Fibroblast of pulmonary artery (primary cell): ENCODE measurements at regions not wholly inside any gene's neighbourhood (a gene's known extent, or its start where the extent isn't known, plus 50 kb on each side); places are given as distances from the start of the nearest gene placed in this dataset.

Experiments
- DNase-seq: peaks from one replicate; pipeline ENCODE4 v3.0.0-alpha.2; 2010; ENCODE audit warnings: low read depth
- H3K4me3 ChIP-seq: replicated peaks from 2 replicates; pipeline ENCODE4 v1.5.1; 2011; ENCODE audit warnings: low read depth, mild to moderate bottlenecking, control low read depth, low read length, moderate library complexity
- TF ChIP-seq, protein P1 (sequence below): IDR thresholded peaks from 2 replicates; pipeline ENCODE4 v1.5.1; 2011; ENCODE audit warnings: mild to moderate bottlenecking, control low read depth, low read length, inconsistent platforms; ENCODE audit errors: missing control alignments

DNA sequence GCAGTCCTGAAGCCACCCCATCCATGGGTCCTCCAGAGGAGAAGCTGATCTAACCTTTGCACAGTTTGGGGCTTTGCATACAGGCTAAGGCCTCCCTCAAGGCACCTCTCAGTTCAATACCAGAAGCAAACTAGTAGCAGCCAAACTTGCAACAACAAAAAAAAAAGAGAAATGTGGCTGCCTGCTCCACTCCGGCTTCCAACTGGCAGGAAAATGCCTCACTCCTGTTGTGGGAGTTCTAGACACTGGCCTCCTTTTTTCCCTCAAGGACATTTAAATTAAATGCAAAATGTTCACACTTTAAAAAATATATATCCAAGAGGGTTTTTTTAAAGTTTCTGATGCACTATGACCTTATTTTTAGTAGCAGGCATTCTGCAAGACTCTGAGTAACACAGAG is 216.0 kb upstream of the TPM1 start:
- no peak overlapping the region for H3K4me3 ChIP-seq
- DNase-seq = no peak
- TF ChIP-seq, protein P1, sequence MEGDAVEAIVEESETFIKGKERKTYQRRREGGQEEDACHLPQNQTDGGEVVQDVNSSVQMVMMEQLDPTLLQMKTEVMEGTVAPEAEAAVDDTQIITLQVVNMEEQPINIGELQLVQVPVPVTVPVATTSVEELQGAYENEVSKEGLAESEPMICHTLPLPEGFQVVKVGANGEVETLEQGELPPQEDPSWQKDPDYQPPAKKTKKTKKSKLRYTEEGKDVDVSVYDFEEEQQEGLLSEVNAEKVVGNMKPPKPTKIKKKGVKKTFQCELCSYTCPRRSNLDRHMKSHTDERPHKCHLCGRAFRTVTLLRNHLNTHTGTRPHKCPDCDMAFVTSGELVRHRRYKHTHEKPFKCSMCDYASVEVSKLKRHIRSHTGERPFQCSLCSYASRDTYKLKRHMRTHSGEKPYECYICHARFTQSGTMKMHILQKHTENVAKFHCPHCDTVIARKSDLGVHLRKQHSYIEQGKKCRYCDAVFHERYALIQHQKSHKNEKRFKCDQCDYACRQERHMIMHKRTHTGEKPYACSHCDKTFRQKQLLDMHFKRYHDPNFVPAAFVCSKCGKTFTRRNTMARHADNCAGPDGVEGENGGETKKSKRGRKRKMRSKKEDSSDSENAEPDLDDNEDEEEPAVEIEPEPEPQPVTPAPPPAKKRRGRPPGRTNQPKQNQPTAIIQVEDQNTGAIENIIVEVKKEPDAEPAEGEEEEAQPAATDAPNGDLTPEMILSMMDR = no peak

DNA sequence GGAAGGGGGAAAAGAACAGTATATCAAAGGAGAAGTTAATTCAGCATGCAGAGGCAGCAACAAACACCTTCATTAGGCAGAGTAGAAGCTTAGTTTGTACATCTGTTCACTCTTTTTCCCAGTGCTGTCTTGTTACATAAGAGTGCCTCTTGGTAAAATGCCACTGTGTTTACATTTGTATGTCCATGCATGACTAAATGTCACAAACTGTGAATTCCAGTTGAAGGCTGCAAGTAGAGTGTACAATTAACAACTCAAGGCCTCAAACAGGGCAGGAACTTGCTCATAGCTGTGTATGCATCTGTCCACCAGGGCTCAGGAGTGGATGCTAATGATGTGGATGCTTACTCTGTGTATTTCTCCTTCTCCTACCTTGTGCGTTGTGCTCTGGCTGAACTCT is 214.2 kb upstream of the TPM1 start:
- TF ChIP-seq, protein P1 = no peak
- H3K4me3 ChIP-seq = no peak overlapping the region
- DNase-seq = no peak

DNA sequence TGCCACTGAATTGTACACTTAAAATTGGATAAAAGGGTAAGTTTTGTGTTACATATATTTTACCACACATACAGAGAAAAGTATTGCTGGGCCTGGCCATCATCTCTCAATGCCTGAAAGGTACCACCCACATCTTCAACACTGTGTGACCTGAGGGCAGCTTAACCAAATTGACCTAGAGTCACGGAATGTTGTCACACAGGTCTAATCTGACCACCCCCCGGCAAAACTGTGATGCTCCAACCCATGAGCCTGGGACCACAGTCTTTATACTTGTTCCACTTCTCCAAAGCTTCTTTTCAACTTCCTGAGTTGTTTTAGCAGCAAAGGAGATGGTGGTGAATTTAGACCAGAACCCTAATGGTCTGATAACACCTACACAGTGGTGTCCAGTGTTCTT is 210.3 kb upstream of the TPM1 start:
- DNase-seq = no peak
- H3K4me3 ChIP-seq = no peak overlapping the region
- TF ChIP-seq, protein P1 = no peak

DNA sequence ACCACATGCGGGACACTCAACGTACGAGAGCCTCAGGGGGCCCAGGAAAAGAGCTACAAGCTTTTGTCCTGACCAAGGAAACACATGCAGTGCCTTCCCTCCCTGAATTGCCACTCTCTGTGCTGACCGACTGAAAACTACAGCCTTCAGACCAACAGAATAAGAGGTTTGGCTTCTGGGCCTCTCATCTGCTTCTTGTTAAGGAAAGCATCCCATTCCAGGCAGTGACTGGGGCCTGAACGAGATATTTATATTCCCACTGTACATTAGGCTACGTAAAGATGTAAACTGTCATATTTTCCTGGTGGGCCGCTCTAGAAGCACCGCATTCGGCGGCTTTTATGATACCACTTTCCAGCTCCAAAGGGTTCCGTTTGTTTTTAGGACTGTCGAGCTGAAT is 208.9 kb upstream of the TPM1 start:
- no peak for DNase-seq
- H3K4me3 ChIP-seq = no peak overlapping the region
- TF ChIP-seq, protein P1 = no peak

DNA sequence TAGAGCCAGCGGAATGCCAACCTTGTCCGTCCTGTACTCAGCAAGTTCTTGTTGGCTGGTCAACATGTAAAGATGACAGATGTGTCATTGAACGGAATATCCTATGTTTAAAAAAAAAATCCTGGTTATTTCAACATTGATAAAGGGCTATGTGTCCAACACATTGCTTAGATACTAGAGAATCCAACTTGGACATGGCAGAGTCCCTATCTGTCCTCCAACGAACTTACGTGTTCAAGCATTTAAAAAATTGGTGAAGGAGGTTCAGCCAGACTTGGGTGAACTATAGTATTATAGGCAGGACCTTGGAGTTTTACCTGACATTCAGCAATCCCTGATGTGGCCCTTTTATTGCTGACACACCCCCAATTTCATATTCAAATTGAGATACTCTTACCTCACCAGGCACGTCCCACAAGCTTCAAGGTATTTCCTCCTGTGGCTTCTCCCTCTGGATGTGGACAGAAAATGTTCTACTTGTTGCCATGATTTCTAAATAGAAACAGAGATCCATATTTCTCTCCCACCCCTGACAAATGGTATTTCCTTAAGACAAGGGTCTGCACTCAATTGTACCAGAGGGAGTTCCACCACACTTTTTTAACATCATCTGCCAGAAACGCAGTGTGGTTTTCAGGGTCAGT is 207.7 kb upstream of the TPM1 start:
- TF ChIP-seq, protein P1 = no peak
- H3K4me3 ChIP-seq = no peak overlapping the region
- no peak for DNase-seq

DNA sequence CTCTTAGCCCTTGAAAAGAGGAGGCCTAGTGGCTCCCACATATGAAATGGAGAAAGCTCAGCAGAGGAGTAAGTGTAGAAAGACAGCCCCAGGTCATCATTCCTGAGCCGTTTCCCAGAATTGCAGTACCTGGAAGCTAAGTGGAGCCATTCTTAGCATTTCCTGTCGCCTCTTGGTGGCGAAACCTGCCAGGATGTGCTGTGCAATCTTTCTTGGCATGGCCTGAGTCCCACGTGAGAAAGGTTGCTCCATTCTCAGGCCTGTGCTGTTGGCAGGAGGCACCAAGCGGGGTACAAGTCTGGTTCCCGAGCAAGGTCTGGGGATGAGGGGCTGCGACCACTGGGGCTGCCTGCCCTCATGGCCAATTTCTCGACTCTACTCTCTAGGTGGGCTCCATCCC is 207.2 kb upstream of the TPM1 start:
- H3K4me3 ChIP-seq = no peak overlapping the region
- TF ChIP-seq, protein P1 = no peak

DNA sequence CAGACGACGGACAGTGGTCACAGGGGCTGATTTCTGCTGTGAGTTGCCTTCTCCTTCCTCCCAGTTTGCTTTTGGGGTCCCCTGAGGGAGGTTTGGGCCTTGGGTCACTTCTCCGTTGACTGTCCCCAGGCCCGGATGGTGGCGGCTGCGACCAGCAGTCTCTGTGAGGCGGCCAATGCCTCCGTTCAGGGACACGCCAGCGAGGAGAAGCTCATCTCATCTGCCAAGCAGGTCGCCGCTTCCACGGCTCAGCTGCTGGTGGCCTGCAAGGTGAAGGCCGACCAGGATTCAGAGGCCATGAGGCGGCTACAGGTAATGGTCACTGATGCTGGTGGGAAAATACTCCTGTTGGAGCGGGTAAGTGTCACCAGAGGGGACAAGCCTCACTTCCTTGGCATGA is 206.8 kb upstream of the TPM1 start:
- DNase-seq = no peak
- H3K4me3 ChIP-seq = no peak overlapping the region
- TF ChIP-seq, protein P1 = no peak

More for the DNA sequence above, 207.2 kb upstream of the TPM1 start:
- DNase-seq = peak; percentile 71
